Hippocampal formation (tissue), 2 donors: ENCODE measurements at regions not wholly inside any gene's neighbourhood (a gene's known extent, or its start where the extent isn't known, plus 50 kb on each side); places are given as distances from the start of the nearest gene placed in this dataset.

Source experiments
- DNase-seq, 2 donors: peaks; one replicate each; lab custom pipeline; 2025; lab: John Stamatoyannopoulos, UW

- no peak for DNase-seq
Observed at GRCh38 chr20:52267418-52267817, 75.8 kb upstream of the ZFP64 start.

GRCh38 chr20:52263757-52264156 is 72.2 kb upstream of the ZFP64 start:
- no peak for DNase-seq

GRCh38 chr20:52261792-52262191 is 70.2 kb upstream of the ZFP64 start:
- no peak for DNase-seq

GRCh38 chr20:52259295-52259694 is 67.7 kb upstream of the ZFP64 start:
- no peak for DNase-seq

GRCh38 chr20:52256454-52256853 is 64.9 kb upstream of the ZFP64 start:
- no peak for DNase-seq

GRCh38 chr20:52252664-52253063 is 61.1 kb upstream of the ZFP64 start:
- no peak for DNase-seq

GRCh38 chr20:52251827-52252226 is 60.2 kb upstream of the ZFP64 start:
- no peak for DNase-seq

GRCh38 chr20:52251136-52251700 is 59.6 kb upstream of the ZFP64 start:
- no peak for DNase-seq

GRCh38 chr20:52247548-52247947 is 56.0 kb upstream of the ZFP64 start:
- DNase-seq: no peak

GRCh38 chr20:52246366-52246765 is 54.8 kb upstream of the ZFP64 start:
- DNase-seq: no peak

- no peak for DNase-seq
Observed at GRCh38 chr20:52244702-52245101, 53.1 kb upstream of the ZFP64 start.

- DNase-seq: peak in 1 of 2 donors; percentile 26
Observed at GRCh38 chr20:52242237-52243230, 51.0 kb upstream of the ZFP64 start.
